Endothelial cell of umbilical vein (primary cell): ENCODE measurements at regions not wholly inside any gene's neighbourhood (a gene's known extent, or its start where the extent isn't known, plus 50 kb on each side); places are given as distances from the start of the nearest gene placed in this dataset.

ENCODE experiments used
- CTCF ChIP-seq, 2 donors: IDR thresholded peaks; 1 replicate in 1 of 2; 2 replicates in 1 of 2; pipeline ENCODE4 v1.5.1; 2011; ENCODE audit warnings: low read length in 2 of 2, mild to moderate bottlenecking in 2 of 2, moderate library complexity in 2 of 2, control low read depth in 1 of 2, inconsistent platforms in 1 of 2, low read depth in 1 of 2; ENCODE audit not compliant: insufficient read depth in 1 of 2; ENCODE audit errors: extremely low read depth in 1 of 2
- EZH2 ChIP-seq: IDR thresholded peaks from 2 replicates; pipeline ENCODE4 v1.6.1; 2012; ENCODE audit warnings: borderline replicate concordance, low read depth, mild to moderate bottlenecking, moderate library complexity, low read length, inconsistent platforms; ENCODE audit not compliant: severe bottlenecking
- FOS ChIP-seq: IDR thresholded peaks from 2 replicates; pipeline ENCODE4 v1.6.1; 2011; ENCODE audit warnings: mild to moderate bottlenecking, low read length, moderate library complexity, borderline replicate concordance; ENCODE audit not compliant: insufficient read depth
- GATA2 ChIP-seq: IDR thresholded peaks from 2 replicates; pipeline ENCODE4 v1.7.0; 2011; ENCODE audit warnings: low read depth, mild to moderate bottlenecking, moderate library complexity, mixed read lengths, low read length; ENCODE audit not compliant: insufficient read length, insufficient read depth
- JUN ChIP-seq: IDR thresholded peaks from 2 replicates; pipeline ENCODE4 v1.6.1; 2011; ENCODE audit warnings: borderline replicate concordance, low read depth; ENCODE audit not compliant: insufficient read length, insufficient read depth
- MYC ChIP-seq: IDR thresholded peaks from one replicate; pipeline ENCODE4 v1.6.1; 2011; ENCODE audit warnings: mild to moderate bottlenecking, low read depth, low read length
- POLR2A ChIP-seq: IDR thresholded peaks from 2 replicates; pipeline ENCODE4 v1.6.1; 2012; ENCODE audit warnings: low read depth, mild to moderate bottlenecking, control low read depth, low read length
- POLR2AphosphoS5 ChIP-seq: IDR thresholded peaks from 2 replicates; pipeline ENCODE4 v1.6.1; 2012; ENCODE audit warnings: low read depth, mild to moderate bottlenecking, control low read depth, low read length, moderate library complexity; ENCODE audit not compliant: insufficient read depth
- TF ChIP-seq, protein P1 (sequence below): IDR thresholded peaks from 2 replicates; pipeline ENCODE4 v1.6.1; 2011; ENCODE audit not compliant: insufficient read depth, insufficient read length

- TF ChIP-seq, protein P1, sequence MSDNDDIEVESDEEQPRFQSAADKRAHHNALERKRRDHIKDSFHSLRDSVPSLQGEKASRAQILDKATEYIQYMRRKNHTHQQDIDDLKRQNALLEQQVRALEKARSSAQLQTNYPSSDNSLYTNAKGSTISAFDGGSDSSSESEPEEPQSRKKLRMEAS: no peak
- TF ChIP-seq EZH2: no peak
- no peak for TF ChIP-seq CTCF (IDR thresholded peaks at IDR 0.05; ENCODE audit: extremely low read depth in 1 of 2, insufficient read depth in 1 of 2, low read depth in 1 of 2, low read length in 2 of 2)
- no peak for TF ChIP-seq GATA2
- TF ChIP-seq POLR2AphosphoS5: no peak
- no peak for TF ChIP-seq POLR2A
- no peak for TF ChIP-seq JUN
- TF ChIP-seq MYC: no peak
- no peak for TF ChIP-seq FOS
Observed at GRCh38 chr16:56073508-56073907, 117.8 kb upstream of the GNAO1 start.
